ENCODE measurements at regions not wholly inside any gene's neighbourhood (a gene's known extent, or its start where the extent isn't known, plus 50 kb on each side); places are given as distances from the start of the nearest gene placed in this dataset.

GRCh38 chr1:108027389-108027788 is 62.4 kb upstream of the VAV3 start:
- Histone ChIP-seq H3F3A (ENCODE audit: low read depth) (peaks cover 5% of the 10 kb centered on the region), H3K9me3 (ENCODE audit: low read depth) (no peaks in the 10 kb centered on the region), H3K27ac (no peak overlapping the region), H4K20me1 (ENCODE audit: low read depth) (no peaks in the 10 kb centered on the region), H3K4me2 (no peak overlapping the region), H3K79me2 (ENCODE audit: low read depth) (no peaks in the 10 kb centered on the region), H3K9ac (no peak overlapping the region), H3K4me1 (peaks cover 2% of the 10 kb centered on the region), H3K4me3 (no peak overlapping the region), H2AFZ (replicated peaks) (no peak overlapping the region), H3K27me3 (no peaks in the 10 kb centered on the region), H3K36me3 (no peaks in the 10 kb centered on the region)
- TF ChIP-seq EZH2 (IDR thresholded peaks at IDR 0.05) (no peak), EZH2phosphoT487 (IDR thresholded peaks at IDR 0.05) (no peak), CTCF (IDR thresholded peaks at IDR 0.05) (no peak)
- H3K36me3 Mint-ChIP-seq = peaks cover 1% of the 10 kb centered on the region
- peaks cover 2% of the 10 kb centered on the region for H3K27me3 Mint-ChIP-seq (ENCODE audit: insufficient read depth, low read depth)
- H3K4me3 Mint-ChIP-seq = no peak overlapping the region
- DNase-seq (ENCODE audit: low spot score) = no peak
- H3K9me3 Mint-ChIP-seq = peaks cover 3% of the 10 kb centered on the region
- no peak overlapping the region for H3K27ac Mint-ChIP-seq
- H3K4me1 Mint-ChIP-seq = no peaks in the 10 kb centered on the region

DNA sequence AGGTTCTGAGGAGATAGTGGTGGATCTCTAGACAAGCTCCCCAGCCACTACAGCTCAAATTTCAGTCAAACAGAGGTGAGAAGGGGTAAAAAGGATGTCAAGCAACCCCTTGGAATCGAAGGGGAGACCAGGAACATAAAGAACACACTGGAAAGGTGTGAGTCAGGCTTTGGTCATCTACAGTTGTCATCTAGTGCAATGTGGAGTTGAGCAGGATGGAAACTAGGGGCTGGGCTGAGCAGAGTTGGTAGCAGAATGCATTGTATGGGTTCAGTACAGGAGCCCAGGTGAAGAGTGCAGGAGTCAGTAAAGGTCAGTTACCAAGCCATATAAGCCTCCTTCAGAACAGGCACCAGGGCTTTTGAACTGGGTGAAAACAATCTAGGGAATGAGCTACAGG is 52.7 kb upstream of the VAV3 start:
- H3K27ac ChIP-seq = no peak overlapping the region
- no peak overlapping the region for H3K9ac ChIP-seq
- H3F3A ChIP-seq (ENCODE audit: low read depth) = no peaks in the 10 kb centered on the region
- no peaks in the 10 kb centered on the region for H3K9me3 ChIP-seq (ENCODE audit: low read depth)
- no peak for TF ChIP-seq CTCF (IDR thresholded peaks at IDR 0.05)
- TF ChIP-seq EZH2 (IDR thresholded peaks at IDR 0.05) = no peak
- no peak for TF ChIP-seq EZH2phosphoT487 (IDR thresholded peaks at IDR 0.05)
- Mint-ChIP-seq H3K4me3 (no peak overlapping the region), H3K27ac (no peak overlapping the region), H3K36me3 (no peaks in the 10 kb centered on the region), H3K4me1 (peaks cover 6% of the 10 kb centered on the region), H3K27me3 (ENCODE audit: insufficient read depth, low read depth) (no peaks in the 10 kb centered on the region), H3K9me3 (peaks cover 2% of the 10 kb centered on the region)
- no peaks in the 10 kb centered on the region for H3K27me3 ChIP-seq
- no peak for DNase-seq (ENCODE audit: low spot score)
- no peaks in the 10 kb centered on the region for H3K79me2 ChIP-seq (ENCODE audit: low read depth)
- H2AFZ ChIP-seq (replicated peaks) = no peak overlapping the region
- no peaks in the 10 kb centered on the region for H4K20me1 ChIP-seq (ENCODE audit: low read depth)
- no peak overlapping the region for H3K4me3 ChIP-seq
- H3K4me1 ChIP-seq = no peaks in the 10 kb centered on the region
- H3K36me3 ChIP-seq = no peaks in the 10 kb centered on the region
- no peak overlapping the region for H3K4me2 ChIP-seq

GRCh38 chr1:108016451-108016920 is 51.5 kb upstream of the VAV3 start:
- H3K36me3 ChIP-seq = no peaks in the 10 kb centered on the region
- H4K20me1 ChIP-seq (ENCODE audit: low read depth) = no peaks in the 10 kb centered on the region
- no peak for DNase-seq (ENCODE audit: low spot score)
- H3K27me3 ChIP-seq = no peaks in the 10 kb centered on the region
- no peaks in the 10 kb centered on the region for H3F3A ChIP-seq (ENCODE audit: low read depth)
- TF ChIP-seq CTCF (IDR thresholded peaks at IDR 0.05) (no peak), EZH2 (IDR thresholded peaks at IDR 0.05) (no peak), EZH2phosphoT487 (IDR thresholded peaks at IDR 0.05) (no peak)
- Mint-ChIP-seq H3K4me1 (peaks cover 6% of the 10 kb centered on the region), H3K4me3 (no peak overlapping the region), H3K9me3 (no peaks in the 10 kb centered on the region), H3K36me3 (no peaks in the 10 kb centered on the region), H3K27ac (no peak overlapping the region), H3K27me3 (ENCODE audit: insufficient read depth, low read depth) (no peaks in the 10 kb centered on the region)
- no peak overlapping the region for H3K9ac ChIP-seq
- no peaks in the 10 kb centered on the region for H3K4me1 ChIP-seq
- H3K27ac ChIP-seq = no peak overlapping the region
- no peak overlapping the region for H2AFZ ChIP-seq (replicated peaks)
- no peaks in the 10 kb centered on the region for H3K79me2 ChIP-seq (ENCODE audit: low read depth)
- no peak overlapping the region for H3K4me2 ChIP-seq
- no peaks in the 10 kb centered on the region for H3K9me3 ChIP-seq (ENCODE audit: low read depth)
- no peak overlapping the region for H3K4me3 ChIP-seq

All from neural progenitor cell (in vitro differentiated cells).